CD4-positive, alpha-beta T cell treated with Interleukin-12 subunit alpha and Interleukin-12 subunit beta, for 1 hour (primary cell): ENCODE measurements at regions not wholly inside any gene's neighbourhood (a gene's known extent, or its start where the extent isn't known, plus 50 kb on each side); places are given as distances from the start of the nearest gene placed in this dataset.

Source experiments
- DNase-seq: peaks from one replicate; pipeline ENCODE4 v3.0.0-alpha.2; 2020

DNA sequence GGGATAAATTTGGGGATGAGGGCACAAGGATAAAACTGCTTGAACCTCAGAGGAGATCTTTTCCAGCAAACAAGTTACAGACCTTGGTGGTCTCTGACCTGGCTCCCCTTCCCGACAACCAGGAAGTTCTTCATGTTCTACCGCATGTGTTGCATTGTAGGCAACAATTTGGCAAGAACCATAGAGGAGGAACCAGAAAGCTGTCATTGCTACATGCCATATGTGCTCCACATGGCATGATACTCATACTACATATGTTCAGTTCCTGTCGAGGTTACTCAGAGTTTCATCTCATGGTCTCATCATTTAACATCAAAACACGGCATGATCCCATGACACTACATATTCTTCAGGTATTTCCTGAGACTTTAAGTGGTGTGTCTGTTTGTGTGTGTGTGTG lies 235.9 kb downstream of the OR13H1 start:
- DNase-seq, result no peak

DNA sequence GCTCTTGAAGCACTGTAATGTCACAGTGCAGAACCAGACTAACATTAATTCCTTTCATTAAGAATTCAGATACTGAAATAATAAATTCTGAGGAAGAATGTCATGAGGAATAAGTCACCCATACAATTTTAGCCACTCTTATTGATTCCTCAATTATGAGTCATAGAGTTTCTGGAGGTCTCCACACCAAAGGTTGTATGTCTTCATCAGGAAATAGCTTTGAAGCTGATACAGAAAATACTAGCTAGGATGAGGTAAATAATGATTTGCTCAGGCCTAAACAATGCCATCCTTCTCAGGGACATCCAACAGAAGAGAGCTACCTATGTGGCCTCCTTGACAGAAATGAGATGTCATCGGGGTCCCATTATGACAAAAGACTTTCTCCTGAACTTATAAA lies 238.8 kb downstream of the OR13H1 start:
- no peak for DNase-seq

DNA sequence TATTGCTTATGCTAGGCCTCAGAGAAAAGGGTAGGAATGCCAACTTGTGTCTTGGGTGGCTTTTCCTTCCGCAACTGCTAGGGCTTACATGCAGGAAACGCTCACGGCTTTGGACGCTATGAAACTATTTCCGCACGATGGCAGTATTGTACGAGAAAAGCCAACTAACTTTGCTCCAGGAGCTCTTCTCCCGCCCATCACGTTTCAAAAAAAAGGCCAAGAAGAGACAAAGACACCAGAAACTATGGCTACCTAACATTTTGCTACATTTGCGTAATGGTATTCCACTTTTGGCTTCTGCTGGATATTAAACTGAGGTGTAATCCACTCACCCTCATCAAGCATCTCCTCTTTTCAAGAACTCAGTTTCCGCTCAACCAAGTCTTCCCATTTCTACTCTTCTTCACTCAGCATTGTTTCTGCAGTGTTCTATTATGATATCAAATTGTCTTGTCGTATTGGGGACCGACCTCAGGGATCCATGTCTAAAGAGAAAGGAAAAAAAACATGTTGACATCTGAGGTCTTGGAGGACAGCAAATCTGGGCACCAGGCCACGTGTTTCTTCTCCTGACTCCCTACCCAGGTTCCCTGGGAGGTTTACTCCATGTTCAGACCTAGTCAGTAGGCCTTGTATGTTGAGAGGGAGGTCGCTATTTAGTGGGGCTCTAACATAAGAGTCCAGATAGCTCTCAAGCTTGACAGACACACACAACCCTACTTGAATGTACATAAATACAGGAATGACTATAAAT lies 239.4 kb upstream of the STK26 start:
- DNase-seq, result no peak

DNA sequence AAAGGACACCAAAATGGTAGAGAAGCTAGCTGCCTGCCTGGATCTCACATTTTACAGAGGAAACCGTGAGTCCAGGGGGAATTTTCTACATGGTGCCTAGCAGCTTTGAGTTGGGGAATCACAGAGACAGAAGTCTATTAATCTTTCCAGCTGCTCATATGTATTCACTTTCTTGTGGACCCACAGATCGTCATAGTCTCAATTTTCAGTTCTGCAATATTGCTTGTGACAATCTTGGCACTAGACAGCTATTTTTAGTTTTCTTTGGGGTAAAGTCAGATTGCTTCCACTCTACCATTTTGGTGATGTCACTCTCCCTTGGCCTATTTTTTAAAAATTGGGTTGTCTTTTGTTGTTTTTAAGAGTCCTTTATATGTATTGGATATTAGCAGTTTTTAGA lies 233.4 kb upstream of the STK26 start:
- DNase-seq, result no peak

DNA sequence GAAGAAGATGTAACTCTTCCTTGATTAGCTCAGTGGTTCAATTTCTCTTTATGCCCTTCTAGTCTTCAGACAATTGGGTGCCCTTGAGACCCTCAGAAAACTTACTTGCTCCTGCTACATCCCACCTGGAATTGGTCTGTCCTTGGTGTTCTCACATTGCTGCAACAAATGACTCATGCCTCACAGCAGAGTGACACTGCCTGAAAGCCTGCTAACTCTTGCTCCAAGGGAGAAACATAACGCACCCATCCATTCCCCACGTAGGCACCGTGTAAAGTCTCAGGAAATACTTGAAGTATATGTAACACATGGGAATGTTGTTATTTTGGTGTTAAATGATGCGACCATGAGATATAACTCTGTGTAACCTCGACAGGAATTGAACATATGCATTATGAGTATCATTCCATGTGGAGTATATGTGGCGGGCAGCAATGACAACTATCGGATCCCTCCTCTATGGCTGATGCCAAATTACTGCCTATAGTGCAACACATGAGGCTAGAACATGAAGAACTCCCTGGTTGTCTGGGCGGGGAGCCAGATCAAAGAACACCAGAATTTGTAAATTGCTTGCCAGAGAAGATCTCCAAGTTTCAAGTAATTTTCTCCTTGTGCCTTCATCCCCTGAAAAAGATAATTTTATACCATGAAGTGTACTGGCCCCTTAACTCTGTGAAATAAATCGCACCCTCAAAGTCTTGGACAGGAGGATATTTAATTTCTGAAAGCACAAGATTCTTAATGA lies 231.3 kb upstream of the STK26 start:
- DNase-seq, result no peak

DNA sequence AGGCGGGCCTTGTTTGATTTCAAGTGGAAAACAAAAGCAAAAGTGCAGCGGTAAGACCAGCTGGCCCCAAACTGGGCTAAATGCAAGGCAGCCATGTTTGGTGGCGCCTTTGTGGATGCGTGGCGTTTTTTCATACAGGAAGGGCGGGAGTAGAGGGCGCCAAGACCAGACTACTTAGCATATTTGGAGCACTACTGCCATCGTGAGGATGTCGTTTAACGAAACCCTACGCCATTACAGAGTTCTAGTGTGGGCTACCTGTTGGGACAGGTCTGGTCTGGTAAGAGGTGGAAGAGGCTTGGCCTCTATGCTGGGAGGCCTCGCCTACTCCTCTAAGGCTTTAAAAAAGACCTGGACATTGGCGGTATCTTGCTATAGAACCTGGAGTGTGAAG lies 230.7 kb upstream of the STK26 start:
- no peak for DNase-seq

DNA sequence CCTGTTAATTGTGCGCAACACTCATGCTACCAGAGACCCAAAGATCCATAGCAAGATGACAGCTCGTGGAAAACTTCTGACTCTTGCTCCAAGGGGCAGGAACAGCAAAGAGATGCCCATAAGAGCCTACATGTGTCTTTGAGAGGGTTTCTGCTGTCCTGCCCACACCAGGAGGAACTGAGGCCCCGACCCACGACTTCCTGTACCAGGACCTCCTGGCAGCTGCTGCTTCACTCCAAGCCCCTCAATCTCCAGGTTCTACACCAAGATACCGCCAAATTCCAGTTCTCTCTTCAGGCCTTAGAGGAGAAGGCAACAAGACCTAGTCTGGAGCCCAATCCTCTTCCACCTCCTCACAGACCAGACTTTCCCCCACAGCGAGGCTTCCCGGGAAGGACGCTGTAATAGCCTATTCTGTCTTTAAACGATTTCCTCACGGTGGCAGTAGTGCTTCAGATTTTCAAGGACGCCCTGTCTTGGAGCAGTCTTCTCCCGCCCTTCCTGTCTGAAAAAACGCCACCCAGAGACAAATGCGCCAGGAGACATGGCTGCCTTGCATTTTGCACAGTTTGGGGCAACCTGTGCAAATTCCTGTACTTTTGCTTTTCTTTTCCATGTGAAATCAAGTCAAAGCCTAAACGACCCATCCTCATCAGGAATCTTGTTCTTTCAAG lies 230.2 kb upstream of the STK26 start:
- no peak for DNase-seq

DNA sequence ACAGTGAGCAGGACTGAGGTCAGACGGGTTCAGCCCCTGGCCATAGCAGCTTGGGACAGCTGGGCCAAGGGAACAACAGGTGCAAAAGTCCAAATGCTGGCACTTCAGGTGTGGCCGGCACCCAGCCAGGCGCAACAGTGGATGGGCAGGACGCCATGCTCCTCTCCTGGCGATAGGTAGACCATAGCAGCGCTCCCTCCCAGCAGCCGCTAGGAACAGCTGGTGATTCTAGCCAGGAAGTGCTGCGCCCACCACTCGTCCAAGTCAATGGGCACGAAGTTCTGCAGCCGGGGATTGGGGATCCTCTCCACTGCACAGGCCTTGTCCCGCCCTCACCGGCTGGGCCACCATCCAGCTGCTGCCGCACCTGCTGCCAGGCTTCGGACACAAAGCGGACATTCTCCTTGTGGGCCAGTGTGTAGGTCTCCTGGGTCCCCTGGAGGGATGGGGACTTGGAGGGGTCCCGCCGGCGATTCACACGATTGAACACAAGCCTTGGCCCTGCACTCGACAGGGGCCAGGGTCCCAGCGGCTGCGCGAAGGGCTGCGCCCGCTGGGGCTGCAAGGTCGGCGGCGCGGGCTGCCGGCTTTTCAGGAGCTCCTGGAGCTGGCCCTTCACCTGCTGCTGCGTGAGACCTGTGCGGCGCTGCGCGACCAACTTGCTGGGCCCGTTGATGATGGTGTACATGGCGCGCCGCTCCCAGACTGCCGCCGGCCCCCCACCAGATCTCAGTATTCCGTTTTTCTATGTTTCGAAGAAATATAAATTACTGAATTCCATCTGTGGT lies 227.5 kb upstream of the STK26 start:
- DNase-seq, result no peak

DNA sequence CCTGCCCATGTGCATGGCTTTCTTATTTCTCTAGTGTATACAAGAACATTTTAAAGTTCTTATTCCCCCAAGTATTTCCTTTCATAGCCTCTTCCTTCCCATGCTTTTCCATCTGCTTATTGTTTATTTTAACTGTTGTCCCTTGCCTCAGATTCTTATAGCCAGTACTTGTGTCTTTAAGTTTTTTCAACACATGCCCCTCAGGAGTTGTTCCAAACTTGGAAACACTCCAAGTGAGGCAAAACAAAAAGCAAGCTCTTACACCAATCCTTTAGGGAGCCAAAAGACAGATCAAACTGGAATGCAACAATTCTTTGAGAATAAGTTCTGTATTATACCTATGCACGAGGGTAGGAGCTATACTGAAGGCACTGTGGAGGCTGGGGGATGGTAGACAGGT lies 222.0 kb upstream of the STK26 start:
- DNase-seq, result no peak

DNA sequence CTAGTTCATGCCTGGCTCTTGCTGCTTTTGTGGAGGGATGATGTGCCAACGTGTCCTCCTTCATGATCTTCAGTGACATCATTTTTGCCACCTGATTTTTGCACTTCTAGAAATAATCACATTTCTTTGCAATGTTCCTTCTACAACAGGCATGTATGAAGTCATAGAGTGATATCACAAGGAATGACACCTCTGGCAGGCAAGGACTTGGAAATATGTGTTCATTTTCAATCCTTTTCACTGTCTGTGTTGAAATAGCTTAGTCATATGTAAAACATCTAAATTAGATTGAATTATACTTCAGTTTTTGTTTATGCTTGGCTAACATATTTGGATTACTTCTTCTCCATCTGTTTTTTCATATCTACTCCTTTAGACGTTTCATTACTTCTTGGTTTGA lies 221.2 kb upstream of the STK26 start:
- no peak for DNase-seq

DNA sequence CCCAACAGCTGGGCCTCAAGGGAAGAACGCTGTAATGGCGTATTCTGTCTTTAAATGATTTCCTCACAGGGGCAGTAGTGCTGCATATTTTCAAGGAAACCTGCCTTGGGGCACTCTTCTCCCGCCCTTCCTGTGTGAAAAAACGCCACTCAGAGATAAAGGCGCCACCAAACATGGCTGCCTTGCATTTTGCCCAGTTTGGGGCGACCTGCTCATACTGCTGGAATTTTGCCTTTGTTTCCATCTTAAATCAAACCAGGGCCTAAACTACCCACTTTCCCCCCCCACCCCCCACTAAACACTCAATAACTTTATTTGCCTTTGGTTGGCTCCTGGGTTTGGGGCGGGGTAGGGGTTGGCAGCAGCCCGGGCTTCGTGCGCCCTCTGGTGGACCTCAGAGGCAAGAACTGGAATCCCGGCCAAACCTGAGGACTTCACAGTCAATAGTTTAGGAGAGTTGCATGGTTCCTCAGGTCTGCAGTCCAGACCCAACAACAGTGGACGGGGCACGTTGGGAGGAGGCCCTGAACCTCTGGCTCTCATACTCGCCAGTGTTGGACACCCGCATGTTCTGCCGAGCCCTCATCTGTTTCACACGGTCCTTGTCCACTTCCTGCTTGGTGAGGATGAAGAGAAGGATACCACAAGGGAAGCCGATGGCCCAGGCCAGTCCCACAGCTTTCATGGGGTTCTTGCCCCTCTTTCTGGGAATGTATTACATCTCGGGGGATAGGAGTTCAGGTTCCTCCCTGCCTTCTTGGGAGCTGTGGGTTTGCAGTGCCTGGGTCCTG lies 220.1 kb upstream of the STK26 start:
- DNase-seq, result peak; percentile 30

DNA sequence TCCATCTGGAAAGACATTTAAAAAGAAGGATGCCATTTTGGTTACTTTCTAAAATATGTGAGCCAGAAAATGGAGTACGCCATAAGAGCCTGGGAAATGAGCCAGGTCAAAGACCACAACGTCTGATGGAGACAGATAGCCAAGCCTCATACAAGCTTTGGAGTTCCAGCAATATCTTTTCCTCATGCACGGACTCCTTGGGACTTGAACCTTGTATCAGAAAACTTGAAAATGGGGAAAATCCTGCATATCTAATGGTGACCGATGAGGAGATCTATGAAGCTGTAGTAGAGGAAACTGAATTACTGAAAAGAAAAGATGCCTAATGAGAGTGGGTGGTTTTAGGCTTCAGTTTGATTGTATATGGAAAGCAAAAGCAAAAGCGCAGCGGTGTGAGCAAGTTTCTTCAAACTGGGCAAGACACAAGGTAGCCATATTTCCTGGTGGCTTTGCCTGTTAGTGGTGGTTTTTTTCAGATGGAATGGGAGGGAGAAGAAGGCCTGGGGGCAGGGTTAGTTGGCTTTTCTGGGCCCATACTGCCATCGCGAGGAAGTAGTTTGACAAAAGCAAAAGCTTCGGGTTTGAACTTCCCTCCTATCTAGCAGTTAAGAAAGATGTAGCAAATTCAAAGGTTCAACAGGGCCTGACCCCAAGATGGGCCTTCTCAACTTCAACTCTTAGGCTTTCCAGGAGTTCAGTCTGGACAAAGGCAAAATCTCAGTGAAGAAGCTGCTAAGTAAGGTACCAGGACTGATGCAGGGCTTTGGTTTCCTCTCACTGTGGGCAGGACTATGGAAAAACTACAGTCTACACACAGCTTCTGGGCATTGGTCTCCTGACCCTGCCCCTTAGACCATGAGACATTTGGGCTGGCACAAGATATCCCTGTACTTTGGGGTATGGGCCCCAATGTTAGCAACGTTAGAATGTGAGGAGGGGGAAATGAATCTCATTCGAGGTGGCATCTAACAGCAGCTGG lies 210.0 kb upstream of the STK26 start:
- peak; percentile 88 for DNase-seq

DNA sequence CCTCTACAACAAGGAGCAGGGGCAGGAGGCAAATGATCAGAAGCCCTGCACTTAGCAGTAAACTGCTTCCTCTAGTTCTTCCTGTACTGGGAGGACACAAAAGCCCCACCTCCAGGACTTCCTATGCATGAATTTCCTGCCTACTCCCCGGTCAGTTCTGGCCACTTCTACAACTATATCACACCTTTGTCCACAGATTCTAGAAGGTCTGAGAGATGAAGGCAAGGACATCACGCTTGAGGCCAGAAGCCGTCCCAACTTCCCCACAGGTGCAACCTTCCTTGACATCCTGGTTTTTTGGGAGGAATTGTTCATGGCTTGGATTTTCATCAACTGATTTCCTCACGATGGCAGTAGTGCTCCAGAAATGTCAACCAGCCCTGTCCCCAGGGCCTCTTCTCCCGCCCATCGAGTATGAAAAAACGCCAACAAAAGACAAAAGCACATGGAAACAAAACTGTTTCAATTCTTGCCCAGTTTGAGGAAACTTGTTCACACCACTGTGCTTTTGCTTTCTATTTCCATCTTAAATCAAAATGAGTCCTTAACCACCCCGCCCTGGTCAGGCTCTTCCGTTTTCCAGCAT lies 206.5 kb upstream of the STK26 start:
- DNase-seq, result peak; percentile 85

DNA sequence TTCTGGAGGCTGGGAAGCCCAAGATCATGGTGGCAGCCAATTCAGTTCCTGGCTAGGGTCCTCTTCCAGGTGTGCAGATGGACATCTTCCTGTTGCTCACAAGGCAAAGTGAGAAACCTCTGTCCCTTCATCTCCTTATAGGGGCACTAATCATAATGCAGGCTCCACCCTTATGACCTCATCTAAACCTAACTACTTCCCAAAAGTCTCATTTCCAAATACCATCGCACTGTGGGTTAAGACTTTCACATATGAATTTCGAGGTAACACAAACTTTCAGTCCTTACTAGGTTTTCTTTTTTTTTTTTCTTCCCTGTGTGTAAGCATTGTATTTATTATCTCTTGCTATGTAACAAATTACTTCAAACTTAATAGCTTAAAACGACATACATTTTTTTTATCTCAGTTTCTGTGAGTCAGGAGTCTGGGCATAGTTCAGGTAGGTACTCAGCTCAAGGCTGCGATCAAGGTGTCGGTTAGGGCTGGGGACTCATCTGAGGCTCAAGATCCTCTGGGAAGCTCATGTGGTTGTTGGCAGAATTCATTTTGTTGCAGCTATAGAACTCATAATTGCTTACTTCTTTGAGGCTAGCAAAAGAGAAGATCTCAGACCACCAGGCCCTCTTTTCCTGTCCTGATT lies 204.7 kb upstream of the STK26 start:
- no peak for DNase-seq

DNA sequence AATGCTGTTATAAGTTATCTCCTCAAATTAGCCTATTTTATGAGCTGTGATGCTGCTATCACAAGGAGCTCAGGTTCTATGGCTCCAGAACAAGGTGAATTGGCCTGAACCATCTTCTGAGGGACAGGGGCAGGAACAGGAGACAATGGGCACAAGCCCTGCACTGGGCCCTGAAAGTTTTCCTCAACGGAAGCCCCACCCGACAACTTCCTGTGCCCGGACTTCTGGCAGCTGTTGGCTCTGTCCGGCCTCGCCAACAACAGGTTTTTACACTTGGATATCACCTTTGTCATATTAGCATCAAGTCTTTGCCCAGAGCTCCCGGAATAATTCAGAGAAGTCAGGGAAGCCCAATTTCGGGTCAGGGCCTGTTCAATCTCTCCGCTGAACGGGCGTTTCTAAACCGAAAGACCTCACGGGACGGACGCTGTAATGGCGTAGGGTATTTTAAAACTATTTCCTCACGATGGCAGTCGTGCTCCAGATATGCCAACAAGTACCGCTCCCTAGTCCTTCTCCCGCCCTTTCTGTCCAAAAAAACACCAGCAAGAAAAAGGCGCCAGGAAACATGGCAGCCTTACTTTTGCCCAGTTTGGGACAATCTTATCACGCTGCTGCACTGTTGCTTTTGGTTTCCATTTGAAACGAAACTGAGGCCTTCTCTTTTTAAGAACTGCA lies 201.0 kb upstream of the STK26 start:
- DNase-seq, result no peak

DNA sequence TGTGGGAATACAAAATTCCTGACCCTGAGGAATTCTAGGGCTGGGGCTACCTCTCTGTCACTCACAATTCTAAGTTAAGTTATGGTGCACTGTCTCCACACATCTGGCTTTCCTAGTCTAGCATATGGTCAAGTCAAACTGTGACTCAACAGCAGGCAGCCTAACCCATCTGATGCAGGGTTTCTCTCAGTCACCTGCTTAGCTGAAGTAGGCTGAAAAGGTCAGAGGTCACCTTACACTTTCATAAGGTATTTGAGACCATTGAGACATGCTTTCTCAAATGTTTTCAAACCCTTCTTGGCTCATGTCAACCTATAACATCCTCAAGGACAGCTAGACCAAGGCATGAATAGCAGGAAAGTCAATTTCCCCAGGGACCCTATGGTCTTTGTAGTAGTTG lies 196.5 kb upstream of the STK26 start:
- no peak for DNase-seq

DNA sequence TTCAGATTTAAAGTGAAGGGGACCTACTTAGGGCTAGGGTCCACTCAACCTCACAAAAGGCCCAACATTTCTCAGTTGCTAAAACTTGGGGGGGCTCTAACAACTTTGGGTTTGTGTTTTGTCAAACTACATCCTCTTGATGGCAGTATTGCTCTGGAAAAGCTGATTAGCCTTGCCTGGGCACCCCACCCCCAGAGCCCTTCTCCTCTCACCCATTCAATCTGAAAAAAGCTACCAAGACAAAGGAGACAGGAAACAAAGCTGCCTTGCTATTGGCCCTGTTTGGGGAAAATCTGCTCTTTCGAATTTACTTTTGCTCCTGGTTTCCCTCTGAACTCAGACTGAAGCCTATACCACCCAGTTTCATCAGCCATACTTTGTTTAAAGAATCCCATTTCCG lies 195.2 kb upstream of the STK26 start:
- DNase-seq, result peak; percentile 54

DNA sequence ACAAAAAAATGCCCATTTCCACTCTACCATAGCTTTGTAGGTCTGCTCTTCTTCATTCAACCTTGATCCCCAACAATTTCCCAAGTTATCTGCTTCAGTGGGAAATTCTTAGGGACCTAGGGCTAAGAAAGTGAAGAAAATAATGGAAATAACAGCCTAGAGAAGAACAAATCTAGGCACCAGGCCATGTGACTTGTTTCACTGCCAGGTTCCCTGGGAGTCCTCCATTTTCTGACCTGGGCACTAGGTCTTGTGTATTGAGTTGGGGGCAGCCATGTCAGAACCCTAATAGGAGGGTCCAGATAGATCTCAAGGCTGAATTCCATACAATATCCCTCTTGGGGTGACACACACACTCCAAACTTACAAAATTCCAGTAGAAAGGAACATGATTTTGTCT lies 194.6 kb upstream of the STK26 start:
- DNase-seq, result no peak

DNA sequence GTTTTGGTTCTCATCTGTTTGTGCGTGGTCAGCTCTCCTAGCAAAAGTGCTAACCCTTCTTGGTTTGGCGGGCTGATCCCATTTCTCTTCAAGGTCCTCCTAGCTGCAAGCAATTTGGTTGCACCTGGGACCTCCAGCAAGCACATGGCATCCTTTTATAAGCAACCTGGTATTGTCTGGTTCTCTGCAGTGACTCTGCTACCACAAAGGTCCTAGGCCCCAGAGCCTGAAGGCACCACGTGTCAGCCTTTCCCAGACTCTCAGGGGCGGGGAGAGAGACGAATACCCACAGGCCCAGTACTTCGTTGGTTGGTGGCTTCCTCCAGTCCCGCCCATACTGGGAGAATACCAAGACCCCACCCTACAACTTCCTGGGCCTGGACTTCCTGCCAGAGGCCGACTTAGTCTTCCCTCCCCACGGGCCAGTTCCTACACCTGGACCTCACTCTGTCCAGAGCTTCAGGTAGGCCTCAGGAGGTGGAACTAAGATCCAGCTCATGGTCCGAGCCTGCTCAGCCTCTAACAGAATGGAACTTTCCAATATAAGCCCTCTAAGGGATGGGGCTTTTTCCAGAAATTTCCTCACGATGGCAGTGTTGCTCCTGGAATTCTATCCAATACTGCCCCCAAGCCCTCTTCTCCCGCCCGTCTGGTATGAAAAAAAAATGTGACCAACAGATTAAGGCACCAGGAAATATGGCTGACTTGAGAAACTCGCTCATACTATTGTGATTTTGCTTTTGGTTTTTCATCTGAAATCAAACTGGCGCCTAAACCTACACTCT lies 192.5 kb upstream of the STK26 start:
- peak; percentile 63 for DNase-seq
